ENCODE measurements at regions not wholly inside any gene's neighbourhood (a gene's known extent, or its start where the extent isn't known, plus 50 kb on each side); places are given as distances from the start of the nearest gene placed in this dataset.

DNA sequence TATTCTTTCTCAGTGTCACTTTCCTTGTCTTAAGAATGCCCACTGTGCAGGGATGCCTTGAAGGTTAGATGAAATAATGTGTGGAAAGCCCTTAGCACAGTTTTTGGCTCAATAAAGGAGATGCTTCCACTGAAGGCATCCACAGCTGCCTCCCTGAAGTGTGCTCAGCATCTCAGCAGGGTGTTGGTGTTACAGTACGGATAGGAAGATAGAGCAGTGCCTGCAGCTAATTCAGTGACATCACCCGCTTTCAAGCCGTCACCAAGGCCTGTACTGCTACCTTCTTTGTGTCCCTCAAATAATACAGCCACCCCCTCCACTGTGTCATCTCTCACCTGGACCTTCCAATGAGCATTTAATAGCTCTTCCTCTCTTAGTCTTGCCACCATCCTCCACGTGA is 59.0 kb downstream of the NDUFS5 start:
- DNase-seq = peak; percentile 85

DNA sequence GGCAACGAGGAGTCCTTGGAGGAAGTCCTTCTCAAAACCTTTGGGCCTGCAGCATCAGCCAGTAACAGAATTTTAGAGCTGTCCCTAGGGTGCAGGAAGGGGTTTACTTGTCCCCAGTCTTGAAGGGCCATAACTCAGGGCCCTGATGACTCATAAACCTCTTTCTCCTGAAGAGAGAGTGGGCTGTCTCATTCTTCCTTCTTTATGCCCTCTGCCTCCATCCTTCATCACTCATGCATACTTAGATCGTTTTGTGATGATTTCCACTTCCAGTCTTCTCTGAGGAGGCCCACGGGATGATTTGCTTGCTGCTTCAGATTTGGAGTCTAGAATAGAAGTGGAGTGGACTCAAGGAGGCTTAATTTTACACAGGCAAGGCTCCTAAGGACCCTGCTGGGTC is 60.2 kb downstream of the NDUFS5 start:
- DNase-seq = no peak

DNA sequence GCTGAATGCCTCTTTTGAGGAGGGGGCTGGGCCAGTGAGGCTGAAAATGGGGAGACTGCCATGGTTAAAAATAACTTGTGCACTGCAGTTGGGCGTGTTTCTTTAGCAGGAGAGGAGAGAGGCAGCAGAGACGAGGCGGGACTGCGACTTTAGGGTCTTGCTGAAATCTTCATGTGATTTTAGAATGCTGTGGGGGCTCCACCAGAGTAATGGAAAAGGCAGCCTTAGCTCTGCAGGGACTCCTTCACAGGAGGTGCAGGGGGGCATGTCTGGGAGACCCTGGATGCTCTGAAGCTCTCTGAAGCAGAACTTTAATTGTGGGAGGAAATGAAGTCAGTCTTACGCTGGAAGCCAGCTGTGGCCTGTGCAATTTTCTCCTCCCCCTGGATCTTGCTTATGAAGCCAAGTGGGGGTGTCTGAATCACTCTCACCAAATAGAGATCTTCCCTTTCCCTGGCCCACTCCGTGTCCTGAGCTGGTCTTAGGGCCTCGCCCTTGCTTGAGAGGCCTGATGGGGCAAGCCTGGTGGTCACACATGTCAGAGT is 60.8 kb downstream of the NDUFS5 start:
- DNase-seq = no peak

DNA sequence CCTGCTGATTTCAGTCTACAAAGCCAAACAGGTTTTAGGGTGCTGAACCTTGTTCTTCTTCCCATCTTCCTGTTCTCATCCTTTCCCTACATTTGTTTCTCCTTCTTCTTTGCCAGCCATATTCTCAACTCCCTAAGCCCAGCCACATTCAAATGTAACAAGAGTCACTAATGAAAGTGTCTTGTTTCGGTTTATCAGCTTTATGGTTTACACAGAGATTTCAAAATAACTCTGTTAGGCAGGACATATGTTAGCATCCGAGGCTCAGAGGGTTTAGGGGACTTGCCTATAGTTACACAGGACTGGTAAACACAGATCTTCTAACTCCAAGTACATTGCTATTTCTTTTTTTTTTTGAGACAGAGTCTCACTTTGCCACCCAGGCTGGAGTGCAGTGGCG is 61.3 kb downstream of the NDUFS5 start:
- no peak for DNase-seq

DNA sequence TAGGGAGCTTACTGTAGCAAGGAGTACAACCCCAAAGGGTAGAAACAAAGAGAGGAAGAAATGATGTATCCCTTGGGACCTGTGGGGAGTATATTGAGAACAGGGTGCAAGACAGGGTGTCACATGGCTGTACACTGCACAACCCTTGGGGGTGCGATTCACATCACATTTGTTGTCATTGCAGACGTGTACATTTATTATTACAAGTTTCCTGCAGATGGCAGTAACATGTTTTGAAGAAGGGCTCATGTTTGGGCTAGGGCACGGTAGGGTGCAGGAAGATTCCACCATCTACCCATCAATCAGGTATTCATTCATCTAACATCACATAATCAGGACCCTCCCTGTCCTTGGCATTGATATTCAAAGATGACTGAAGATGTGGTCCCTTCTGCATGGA is 62.5 kb downstream of the NDUFS5 start:
- no peak for DNase-seq

DNA sequence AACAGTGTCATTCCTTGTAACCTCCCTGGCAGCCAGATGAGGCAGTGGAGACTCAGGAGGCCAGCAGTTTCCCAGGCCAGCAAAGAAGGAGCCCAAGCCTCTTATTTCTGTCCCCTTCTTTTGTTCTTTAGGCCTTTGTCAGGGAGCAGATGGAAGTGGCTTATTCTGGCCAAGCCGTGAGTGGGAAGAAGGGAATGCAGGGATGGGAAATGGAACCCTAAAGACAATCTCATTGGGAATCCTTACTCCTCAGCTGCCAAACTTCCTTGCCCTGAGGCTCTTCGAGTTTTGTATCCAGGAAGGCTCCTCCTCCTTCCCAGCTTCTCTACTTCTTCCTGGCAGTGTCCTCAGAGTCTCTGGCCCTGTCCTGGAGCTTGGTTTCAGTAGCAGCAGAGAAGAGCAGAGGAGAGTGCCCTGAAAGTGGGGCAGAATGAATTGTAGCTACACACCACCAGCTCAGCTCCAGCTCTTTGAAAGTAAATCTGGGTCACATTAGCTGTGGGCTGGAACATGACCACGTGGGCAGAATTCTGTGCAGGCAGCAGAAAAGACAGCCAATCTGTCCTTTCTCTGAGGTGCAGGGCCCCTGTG is 63.9 kb downstream of the NDUFS5 start:
- no peak for DNase-seq

DNA sequence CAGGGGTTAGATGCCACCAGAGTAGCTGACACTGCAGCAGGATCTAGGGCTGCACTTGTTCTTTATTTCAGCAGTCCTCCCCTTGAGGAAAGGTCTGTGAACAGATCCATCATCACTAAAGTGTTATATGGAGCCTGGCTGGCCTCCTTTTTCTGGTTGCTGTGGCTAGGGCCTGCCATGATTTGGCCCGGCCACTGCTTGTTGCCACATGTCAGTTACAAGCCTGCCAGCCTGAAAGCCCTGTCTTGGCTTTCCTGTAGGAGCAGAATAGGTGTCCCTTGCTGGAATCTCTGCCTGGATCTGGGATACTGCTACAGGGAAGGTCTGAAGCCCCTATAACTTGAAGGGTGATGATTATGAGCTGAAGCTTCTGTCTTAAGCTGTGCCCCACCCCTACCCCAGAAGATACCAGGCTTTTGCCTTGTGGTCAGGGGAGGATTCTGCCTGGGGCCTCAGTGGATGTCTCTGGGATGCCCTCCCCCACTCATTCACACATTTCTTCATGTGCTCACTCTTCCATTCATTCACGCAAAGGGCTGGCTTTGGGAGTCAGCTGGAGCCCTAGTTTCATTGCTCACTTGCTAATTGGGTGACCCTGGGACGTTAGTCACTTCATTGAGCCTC is 64.7 kb downstream of the NDUFS5 start:
- no peak for DNase-seq

DNA sequence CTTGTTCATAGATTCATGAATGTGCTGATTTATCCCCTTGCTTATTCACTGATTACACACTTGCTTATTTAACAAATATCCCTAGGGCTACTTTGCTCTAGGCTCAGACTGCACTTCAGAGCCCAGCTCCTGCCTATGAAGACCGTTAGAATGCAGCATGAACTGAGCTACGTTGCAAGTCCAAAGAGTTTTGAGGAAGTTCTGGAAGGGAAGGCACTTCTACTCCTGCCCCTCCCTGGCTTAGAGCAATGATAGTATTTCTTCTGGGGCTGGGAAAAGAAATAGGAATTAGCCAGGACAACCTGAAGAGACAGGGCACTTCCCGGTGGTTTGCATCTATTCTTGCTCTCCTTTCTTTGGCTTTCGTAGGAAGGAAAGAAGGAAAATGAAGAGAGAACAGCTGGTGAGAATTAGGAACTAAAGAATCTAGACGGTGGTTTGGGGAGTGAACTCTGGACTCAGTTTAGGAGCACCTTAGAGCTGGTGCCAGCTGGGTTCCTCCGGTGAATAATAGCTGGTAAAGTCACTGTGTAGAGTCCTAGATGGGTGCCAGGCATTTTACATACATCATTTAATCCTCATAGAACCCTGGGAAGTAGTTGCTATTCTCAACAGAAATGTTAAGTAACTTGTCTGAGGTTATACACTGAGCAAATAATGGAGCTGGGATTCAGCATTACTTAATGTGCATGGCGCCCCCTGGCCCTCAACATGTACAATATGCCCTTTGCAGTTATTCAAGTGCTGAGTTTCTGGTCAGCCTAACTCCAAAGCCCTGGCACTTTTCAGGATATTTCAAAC is 65.9 kb downstream of the NDUFS5 start:
- peak; percentile 100 for DNase-seq

DNA sequence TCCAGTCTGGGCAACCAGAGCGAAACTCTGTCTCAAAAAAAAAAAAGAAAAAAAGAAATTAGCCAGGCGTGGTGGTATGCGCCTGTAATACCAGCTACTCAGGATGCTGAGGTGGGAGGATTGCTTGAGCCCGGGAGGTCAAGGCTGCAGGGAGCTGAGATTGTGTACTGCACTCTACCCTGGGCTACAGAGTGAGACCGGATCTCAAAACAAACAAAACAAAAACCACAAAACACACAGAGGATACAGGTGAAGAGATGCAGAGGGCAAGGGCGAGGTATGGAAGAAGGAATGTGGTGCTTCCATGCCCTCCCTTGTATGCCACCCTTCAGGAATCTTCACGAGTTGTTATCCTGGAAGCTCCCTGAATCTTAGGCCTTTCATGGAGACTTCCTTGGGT is 68.5 kb downstream of the NDUFS5 start:
- no peak for DNase-seq

DNA sequence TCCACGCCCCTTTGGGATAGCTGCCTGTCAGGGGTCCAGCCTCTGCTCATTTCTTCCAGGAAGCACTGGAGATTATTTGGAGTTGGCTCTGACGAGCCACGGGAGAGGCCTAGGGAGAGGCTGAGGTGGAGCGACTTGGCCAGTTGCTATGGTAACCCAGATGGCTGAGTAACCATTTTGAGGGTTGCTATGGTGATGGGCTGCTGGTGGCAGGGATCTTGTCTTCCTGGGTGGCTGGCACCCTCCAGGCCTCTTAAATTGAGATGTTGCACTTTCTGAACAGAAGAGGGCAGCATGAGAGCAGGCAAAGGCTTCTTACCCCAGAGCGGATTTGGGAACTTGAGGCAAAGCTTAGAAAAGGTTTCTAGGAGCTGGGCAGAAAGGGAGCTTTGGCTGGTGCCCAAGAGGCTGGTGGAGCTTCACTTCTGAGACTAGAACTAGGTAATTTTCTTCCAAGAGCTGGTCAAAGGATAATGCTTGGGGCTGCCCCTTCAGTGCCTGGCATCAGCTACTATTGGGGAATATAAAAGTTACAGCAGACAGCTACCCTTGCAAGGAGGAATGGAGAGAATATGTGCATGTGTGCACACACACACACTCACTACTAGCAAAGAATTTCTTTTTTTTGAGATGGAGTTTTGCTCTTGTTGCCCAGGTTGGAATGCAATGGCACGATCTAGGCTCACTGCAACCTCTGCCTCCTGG is 72.5 kb downstream of the NDUFS5 start:
- peak; percentile 100 for DNase-seq

DNA sequence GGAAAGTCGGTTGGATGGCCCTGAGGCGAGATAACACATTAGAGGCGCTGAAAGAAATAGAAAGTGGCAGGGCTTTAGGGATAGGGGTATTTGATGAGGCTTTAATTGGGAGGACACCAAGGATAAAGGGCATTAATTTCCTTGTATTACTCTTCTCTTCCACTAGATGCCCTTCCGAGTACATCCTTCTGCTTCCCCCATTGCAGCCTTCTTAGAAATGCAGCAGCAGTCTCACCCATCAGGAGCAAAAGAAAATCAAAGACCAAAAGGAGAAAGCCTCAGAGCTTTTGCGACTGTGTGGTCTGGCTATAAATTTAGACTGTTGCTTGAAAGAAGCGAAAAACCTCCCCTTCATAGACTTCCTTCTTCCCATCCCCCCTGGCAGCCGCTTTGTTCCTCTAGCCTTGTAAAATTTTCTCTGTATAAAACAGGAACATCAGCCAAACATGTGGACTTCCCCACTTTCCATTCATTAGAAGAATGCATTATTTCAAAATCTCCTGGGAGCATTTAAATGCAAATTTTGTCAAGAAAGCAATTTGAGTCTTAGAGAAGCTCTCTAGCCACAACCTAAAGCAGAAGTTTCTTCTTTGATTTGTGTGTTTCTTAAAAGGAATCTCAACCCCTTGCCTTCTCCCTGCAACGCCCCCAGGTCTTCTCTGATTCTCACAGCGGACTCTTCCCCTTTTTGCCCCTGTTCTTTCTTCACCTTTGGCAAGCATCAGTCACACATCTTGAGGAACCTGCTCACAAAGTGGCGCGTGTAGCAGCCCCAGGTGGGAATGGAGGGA is 76.6 kb downstream of the NDUFS5 start:
- DNase-seq = peak; percentile 100

DNA sequence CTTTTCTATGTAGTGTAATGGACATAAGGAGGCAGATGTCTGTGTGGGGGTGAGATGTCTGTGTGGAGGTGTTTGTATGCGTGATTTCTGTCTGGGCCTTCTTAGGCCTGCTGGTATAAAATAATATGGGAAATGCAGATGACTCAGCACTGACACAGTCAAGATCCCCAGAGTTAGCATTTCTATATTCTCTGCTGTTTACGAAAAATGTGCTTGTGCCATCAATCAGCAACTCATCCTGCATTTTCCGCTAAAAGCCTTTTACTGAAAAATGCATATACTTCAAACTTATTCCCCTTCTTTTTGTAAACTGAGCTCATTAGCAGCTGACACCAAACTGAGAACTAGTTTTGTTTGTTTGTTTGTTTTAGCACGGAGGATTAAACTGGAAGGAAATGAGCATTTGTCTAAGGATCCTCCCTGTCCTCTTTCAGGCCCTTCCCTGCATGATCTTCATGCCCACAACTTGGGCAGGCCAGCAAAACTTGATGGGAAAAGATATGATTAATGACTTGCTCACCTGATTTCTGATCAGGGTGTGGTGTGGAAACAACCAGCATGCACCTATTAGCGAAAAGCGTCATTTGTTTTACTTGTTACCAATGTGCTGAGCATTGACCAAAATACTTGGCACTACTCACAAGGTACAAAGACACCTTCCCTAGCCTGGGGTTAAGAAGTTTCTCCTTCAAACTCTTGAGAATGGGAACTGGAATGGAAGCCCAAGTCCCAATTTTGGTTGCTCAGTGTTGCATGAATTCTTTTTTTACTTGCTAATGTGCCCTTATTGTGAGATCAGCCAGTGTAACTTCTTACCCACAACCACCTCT is 77.4 kb downstream of the NDUFS5 start:
- DNase-seq = no peak

DNA sequence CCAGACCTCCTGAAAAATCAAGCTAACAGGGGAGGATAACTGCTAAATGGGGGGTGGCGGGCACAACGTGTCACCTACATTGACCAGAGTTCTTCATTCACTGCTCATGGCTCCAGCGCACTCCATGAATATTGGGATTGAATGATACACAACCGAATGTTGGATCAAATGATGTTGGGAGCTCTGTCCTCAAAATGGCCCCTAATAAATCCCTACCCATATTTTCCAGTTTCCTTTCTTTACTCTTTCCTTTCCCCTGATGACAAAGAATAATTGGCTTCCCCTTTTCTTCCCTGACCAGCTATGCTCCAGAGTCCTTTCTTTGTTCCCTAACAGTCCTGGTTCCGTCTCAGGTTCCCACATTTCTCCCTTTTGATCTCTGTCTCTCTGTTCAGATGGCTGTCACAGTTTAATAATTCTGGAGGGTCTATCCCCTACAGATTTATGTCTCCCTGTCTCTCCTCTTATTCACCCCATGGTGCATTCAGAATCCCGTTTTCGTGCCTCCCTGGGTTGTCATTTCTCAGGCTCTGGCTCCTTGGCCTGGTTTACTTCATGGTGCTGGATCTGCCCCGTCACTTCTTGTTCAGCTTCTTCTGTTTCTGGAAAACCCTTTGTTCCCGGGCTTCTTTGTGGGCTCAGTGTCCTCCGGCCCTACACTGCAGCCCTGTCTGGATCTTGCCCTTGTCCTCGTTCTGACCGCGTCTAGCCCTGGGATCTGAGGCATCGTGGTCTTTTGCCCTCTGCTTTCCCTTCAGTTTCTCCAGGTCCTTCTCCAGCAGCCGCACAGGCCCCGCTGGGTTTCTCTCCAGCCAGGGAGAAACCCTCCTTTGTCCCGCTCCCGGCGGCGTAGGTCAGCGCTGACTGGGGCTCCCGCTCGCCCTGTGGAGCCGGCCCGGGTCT is 78.3 kb downstream of the NDUFS5 start:
- peak; percentile 99 for DNase-seq

DNA sequence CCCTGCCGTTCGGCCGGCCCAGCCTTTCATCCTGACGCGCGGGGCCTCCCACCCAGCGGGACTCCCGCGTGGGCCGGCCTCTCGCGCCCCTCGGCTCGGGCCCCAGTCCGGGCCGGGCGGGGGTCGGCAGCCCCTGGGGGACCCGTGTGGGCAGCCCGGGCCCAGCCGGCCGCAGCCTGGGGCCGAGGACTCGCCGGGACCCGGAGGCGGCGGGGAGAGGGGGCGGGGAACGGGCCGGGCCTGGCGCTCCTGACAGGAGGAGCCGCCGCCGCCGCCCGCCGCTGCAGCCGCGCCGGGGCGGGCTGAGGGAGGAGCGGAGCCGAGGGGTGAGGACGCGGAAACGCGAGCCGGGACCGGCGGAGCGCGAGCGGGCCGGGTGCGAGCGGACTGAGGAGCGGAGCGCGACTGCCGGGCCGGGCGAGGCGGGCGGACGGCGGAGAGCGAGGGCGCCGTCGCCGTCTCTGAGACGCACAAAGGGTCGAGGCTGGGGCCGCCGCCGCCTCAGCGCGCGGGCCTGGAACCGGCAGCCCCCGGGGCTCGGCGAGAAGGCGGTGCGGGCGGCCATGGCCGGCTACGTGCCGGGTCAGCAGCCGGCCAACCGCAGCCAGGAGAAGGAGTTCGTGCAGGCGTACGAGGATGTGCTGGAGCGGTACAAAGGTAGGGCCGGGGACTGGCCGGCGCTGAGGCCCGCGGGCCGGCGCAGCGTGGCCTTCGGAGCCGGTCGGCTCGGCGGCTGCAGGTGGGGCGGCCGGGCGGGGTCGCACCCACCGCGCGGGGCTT is 79.1 kb downstream of the NDUFS5 start:
- peak; percentile 100 for DNase-seq

DNA sequence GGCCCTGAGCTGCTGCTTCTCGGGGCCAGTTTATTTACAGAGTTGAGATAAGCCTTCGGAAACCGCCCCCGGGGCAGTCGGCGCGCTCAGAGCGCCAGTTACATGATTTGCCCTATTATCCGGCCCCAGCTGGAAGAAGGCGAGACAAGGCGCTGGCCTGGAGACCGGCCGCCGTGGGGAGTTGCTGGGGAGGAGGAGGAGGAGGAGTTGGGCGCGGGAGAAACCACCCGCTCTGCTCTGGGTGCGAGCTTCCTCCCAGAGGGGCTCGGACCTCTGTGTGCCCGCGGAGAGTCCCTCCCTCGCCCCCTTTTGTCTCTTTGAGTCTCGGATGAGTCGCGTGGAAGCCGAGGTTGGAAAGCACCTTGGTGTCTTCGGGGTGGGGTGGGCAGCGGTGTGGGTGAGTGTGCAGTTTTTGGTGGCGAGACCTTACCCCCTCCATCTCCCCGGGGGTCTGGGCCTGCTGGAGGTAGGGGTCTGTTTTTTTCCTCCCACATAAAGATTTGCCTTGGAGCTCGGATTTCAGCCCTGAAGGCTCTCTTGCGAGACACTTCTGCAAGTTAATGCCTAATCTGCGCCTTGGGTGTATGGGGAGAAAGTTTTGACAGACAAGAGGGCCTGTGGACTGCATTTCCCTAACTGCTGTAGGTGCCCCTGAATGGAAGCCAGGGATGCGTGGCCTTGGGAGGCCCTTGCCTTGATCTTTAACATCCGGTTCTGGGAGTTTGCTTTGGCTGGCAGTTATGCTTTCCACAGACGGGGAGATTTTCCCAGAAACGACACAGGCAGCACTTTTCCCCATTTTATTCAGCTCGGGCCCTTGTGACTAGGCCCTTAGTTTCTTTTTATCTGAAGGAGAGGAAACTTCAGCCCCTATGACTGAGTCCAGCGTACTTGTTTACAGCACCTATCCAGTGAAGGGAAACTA is 80.0 kb downstream of the NDUFS5 start:
- peak; percentile 98 for DNase-seq

DNA sequence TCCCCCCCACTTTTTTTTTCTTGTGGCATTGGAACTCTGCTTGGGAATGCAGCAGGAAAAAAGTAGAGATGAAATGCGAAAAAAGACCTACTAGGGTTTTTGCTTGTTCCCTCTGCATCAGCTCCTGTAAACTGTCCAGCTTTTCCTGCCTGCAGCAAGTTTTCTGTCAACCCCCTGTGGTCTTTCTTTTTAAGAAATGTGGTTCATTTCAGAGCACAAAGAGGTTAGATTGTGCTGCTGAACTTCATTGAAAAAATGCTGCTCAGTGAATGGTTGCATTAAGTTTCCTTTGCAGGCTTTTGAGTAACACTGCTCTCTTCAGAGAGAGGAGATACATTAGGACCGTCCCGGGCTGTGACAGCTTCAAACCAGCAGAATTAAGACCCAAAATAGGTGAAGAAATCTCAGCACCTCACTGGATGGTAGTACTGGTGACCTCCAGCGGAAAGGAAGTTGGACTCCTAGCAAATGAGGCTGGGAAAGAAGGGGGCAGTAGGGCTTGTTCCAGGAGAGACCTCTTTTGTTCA is 80.7 kb downstream of the NDUFS5 start:
- DNase-seq = no peak

DNA sequence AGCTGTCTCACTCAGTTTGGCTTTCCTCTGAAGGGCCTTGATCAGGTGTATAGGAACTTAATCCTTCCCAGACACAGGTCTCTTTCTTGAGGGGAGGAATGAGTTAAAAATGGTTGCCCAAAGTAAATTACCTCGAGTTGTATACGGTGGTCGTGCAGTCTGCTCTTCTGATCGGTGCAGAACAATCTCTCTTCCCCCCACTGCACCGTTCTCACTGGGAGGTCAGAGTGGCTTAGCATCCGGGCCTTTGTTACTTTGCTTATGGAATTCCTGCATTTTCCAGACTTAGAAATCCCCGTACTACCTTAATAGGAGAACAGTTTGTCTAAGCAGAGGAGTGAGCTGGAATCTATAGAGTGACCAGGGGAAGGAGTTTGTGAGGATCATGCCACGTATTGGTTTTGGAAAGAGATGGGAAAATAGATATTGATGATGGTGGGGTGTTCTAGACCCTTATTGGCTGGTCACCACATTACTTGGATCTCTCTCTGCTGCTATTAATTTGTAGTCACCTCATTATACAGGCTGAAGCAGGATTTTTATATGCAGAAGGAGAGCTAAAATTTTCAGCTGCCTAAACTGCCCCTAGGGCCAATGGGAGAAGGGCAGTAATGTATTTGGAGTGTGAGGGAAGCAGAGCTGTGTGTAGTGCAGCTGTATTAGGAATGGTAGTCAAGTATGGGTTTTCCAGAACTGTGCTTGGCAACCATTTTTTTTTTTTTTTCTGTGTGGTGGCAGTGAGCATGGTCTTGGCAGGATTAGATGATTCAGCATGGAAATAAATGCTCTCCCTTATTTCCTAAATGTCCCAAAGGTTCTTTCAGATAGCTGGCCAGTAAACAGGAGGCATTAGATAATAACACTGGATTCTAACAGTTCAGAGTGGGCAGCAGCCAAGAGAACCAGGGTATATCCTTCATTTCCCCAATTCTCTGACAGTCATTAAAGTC is 81.5 kb downstream of the NDUFS5 start:
- no peak for DNase-seq

All from NCI-H2107 (cell line).